ENCODE measurements at regions not wholly inside any gene's neighbourhood (a gene's known extent, or its start where the extent isn't known, plus 50 kb on each side); places are given as distances from the start of the nearest gene placed in this dataset.
"Not testable (repeated sequence)": the region's sequence is repeated elsewhere in the genome, so short reads cannot be mapped to it uniquely, and the experiment has no call there.

- DNase-seq = no peak
Measured at GRCh38 chr3:162684260-162684659, 1187.7 kb downstream of the OTOL1 start.

- DNase-seq = no peak
Measured at GRCh38 chr3:162699291-162699690, 1202.7 kb downstream of the OTOL1 start.

GRCh38 chr3:162701211-162701610 is 1204.6 kb downstream of the OTOL1 start:
- no peak for DNase-seq

GRCh38 chr3:162702768-162703385 is 1206.3 kb downstream of the OTOL1 start:
- no peak for DNase-seq

GRCh38 chr3:162704238-162704637 is 1207.6 kb downstream of the OTOL1 start:
- DNase-seq = no peak

- DNase-seq = no peak
Measured at GRCh38 chr3:162704799-162705385, 1208.3 kb downstream of the OTOL1 start.

GRCh38 chr3:162708394-162708793 is 1211.8 kb downstream of the OTOL1 start:
- not testable (repeated sequence) for DNase-seq

GRCh38 chr3:162708942-162709706 is 1212.5 kb downstream of the OTOL1 start:
- DNase-seq = not testable (repeated sequence)

GRCh38 chr3:162710332-162711112 is 1213.9 kb downstream of the OTOL1 start:
- DNase-seq = no peak

GRCh38 chr3:162717074-162717473 is 1220.5 kb downstream of the OTOL1 start:
- not testable (repeated sequence) for DNase-seq

- no peak for DNase-seq
Measured at GRCh38 chr3:162718697-162719096, 1222.1 kb downstream of the OTOL1 start.

- peak; percentile 81 for DNase-seq
Measured at GRCh38 chr3:162719684-162720341, 1223.2 kb downstream of the OTOL1 start.

GRCh38 chr3:162721736-162722135 is 1225.1 kb downstream of the OTOL1 start:
- no peak for DNase-seq

- no peak for DNase-seq
Measured at GRCh38 chr3:162722337-162722736, 1225.7 kb downstream of the OTOL1 start.

GRCh38 chr3:162722796-162723195 is 1226.2 kb downstream of the OTOL1 start:
- DNase-seq = not testable (repeated sequence)

GRCh38 chr3:162729686-162730085 is 1233.1 kb downstream of the OTOL1 start:
- no peak for DNase-seq

GRCh38 chr3:162731961-162732360 is 1235.4 kb downstream of the OTOL1 start:
- not testable (repeated sequence) for DNase-seq

- no peak for DNase-seq
Measured at GRCh38 chr3:162738784-162739183, 1242.2 kb downstream of the OTOL1 start.

- no peak for DNase-seq
Measured at GRCh38 chr3:162740941-162741596, 1244.5 kb downstream of the OTOL1 start.

GRCh38 chr3:162742159-162742717 is 1245.6 kb downstream of the OTOL1 start:
- no peak for DNase-seq

- DNase-seq = no peak
Measured at GRCh38 chr3:162743091-162743490, 1246.5 kb downstream of the OTOL1 start.

- no peak for DNase-seq
Measured at GRCh38 chr3:162760789-162761188, 1264.2 kb downstream of the OTOL1 start.
